GM12865 (cell line): ENCODE measurements at regions not wholly inside any gene's neighbourhood (a gene's known extent, or its start where the extent isn't known, plus 50 kb on each side); places are given as distances from the start of the nearest gene placed in this dataset.

Experiments used
- DNase-seq: peaks from one replicate; pipeline ENCODE4 v3.0.0; 2010; ENCODE audit warnings: low read depth
- H3K4me3 ChIP-seq: 2 replicates; pipeline ENCODE4 v1.5.1; 2011; ENCODE audit warnings: mild to moderate bottlenecking, low read depth, low read length, control low read depth
- TF ChIP-seq, protein P1 (sequence below): IDR thresholded peaks from 2 replicates; pipeline ENCODE4 v1.5.1; 2011; ENCODE audit warnings: low read length, control low read depth, low read depth, inconsistent platforms; ENCODE audit not compliant: insufficient read depth; ENCODE audit errors: missing control alignments

- no peak for DNase-seq
- no peak overlapping the region for H3K4me3 ChIP-seq
- TF ChIP-seq, protein P1, sequence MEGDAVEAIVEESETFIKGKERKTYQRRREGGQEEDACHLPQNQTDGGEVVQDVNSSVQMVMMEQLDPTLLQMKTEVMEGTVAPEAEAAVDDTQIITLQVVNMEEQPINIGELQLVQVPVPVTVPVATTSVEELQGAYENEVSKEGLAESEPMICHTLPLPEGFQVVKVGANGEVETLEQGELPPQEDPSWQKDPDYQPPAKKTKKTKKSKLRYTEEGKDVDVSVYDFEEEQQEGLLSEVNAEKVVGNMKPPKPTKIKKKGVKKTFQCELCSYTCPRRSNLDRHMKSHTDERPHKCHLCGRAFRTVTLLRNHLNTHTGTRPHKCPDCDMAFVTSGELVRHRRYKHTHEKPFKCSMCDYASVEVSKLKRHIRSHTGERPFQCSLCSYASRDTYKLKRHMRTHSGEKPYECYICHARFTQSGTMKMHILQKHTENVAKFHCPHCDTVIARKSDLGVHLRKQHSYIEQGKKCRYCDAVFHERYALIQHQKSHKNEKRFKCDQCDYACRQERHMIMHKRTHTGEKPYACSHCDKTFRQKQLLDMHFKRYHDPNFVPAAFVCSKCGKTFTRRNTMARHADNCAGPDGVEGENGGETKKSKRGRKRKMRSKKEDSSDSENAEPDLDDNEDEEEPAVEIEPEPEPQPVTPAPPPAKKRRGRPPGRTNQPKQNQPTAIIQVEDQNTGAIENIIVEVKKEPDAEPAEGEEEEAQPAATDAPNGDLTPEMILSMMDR: no peak
Observed at GRCh38 chr5:98510143-98510985, 263.1 kb upstream of the RGMB start.

DNA sequence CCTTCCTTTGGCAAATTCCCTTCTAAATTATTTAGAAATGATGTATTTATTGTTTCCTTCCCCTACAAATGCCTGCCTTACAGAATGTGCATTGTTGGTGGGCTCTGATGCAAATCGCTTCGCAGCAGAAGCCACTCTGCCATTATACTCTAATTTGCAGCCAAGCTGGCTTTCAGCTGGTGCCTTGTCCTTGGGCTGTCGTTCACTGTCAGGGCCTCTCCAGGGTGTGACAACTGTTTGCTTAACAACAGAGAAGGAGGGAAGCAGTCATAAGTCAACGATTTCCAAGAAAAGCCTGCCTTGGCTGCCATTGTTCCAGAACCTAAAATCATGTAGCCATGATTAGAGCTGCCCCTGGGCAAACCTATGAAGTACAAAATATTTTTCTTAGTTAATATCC is 260.1 kb upstream of the RGMB start:
- DNase-seq: no peak
- TF ChIP-seq, protein P1: no peak
- no peak overlapping the region for H3K4me3 ChIP-seq

DNA sequence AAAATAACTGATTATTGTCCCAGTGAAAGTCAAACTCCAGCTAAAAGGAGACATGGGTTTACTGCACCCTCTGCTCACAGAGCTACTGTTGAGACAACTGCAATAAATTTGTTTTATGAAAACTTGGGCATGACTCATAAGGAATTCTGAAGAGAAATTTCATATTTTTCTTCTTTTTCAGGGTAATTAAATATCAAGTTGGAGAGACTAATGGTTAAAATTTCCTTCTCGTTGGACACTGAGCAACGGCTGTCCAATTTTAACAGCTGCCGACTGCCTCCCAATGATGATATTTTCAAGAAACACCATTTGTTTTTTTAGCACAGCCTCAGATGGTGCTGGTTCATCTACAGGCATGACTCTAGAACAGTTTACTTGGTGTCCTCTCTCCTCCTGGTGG is 259.2 kb upstream of the RGMB start:
- no peak overlapping the region for H3K4me3 ChIP-seq
- no peak for DNase-seq
- TF ChIP-seq, protein P1: no peak

- TF ChIP-seq, protein P1: no peak
- H3K4me3 ChIP-seq: no peak overlapping the region
- no peak for DNase-seq
Observed at GRCh38 chr5:98516701-98517100, 256.8 kb upstream of the RGMB start.

DNA sequence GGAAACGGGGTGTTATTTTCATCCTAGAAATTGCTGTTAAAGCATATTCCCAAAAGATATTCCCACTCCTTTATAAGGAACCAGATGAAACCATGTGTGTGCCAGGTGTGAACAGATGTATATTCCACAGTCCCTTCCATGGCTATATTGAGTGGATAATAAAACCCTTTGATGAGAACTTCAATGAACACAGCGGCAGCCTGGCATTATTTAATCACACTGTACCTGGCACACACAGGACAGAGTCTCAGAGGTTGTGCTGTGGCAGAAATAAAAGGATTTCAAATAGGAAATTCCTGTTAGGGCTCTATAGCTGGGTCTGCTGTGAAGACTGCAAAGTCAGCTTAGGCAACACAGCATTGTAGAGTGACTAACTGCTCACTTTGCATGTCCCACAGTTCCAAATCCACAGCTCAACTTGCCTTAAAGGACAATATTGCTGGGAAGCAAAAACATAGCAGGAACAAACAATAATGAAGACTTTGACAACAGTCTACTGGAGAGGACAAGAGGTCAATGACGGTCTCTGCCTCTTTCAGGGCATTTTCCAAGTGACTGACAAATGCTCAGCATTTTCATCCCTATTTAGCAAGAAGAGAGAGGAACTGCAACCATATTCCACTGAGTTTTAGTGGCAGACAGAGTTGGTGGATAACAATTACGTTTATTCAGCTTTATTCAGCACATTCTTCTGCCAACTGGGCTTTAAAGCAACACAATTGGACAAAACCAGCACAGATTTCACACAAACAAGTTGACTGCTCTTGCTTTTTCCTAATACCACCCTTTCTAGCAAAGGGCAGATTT is 255.7 kb upstream of the RGMB start:
- no peak overlapping the region for H3K4me3 ChIP-seq
- no peak for DNase-seq
- TF ChIP-seq, protein P1: no peak

DNA sequence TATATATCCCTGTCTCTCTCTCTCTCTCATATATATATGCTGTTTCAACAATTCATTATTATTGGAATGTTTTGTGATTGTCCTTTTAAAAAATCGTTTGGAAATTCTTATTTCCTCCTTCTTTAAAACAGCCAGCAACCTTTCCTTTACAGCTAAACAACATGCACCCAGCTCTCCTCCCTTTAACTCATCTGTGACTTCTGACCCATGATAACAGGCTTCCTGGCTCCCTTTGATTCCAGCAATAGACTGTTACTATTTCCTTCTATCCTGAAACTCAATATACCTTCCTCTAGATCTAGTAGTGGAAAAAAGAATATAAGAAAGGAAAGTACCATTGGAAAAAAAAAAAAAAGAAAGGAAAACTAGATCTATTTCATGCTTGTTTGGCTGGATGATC is 254.7 kb upstream of the RGMB start:
- DNase-seq: no peak
- TF ChIP-seq, protein P1: no peak
- no peak overlapping the region for H3K4me3 ChIP-seq

DNA sequence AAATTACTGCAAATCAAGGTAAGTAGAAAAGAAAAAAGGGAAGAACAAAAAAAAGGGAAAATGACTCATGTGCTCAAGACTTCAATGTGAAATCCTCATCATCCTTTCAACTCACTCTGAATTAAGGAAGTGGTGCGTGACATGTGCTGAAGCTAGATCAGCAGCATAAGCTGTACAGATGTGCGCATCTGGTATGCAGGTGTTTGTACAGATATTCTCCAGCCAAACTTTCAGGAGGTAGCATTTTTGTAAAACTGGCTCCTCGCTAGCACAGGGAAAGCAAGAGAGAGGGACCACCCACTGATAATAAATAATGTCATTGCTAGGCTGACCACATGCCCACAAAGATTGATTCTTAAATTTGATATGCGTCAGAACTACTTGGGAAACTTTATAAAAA is 253.9 kb upstream of the RGMB start:
- no peak overlapping the region for H3K4me3 ChIP-seq
- TF ChIP-seq, protein P1: no peak
- DNase-seq: no peak
